GM19035 (cell line): ENCODE measurements at regions not wholly inside any gene's neighbourhood (a gene's known extent, or its start where the extent isn't known, plus 50 kb on each side); places are given as distances from the start of the nearest gene placed in this dataset.
"Not testable (repeated sequence)": the region's sequence is repeated elsewhere in the genome, so short reads cannot be mapped to it uniquely, and the experiment has no call there.

Experiments
- ATAC-seq: cut with Tn5 transposase; IDR thresholded peaks from one replicate; pipeline ENCODE4 v1.9.1; 2021; ENCODE audit not compliant: unreplicated experiment

DNA sequence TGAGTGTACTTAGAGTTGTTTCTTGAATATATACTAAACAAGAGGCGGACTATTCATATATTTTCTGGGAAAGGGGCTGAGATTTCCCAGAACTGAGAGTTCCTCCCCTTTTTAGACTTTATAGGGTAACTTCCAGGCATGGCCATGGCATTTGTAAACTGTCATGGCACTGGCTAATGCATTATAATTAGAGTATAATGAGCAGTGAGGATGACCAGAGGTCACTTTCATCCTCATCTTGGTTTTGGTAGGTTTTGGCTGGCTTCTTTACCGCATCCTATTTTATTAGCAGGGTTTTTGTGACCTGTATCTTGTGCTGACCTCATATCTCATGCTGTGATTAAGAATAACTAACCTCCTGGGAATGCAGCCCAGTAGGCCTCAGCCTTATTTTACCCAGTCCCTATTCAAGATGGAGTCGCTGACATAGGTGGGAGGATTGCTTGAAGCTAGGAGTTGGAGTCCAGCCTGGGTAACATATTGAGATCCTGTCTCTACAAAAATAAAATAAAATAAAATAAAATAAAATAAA lies 91.4 kb downstream of the MOBP start:
- ATAC-seq, result no peak

DNA sequence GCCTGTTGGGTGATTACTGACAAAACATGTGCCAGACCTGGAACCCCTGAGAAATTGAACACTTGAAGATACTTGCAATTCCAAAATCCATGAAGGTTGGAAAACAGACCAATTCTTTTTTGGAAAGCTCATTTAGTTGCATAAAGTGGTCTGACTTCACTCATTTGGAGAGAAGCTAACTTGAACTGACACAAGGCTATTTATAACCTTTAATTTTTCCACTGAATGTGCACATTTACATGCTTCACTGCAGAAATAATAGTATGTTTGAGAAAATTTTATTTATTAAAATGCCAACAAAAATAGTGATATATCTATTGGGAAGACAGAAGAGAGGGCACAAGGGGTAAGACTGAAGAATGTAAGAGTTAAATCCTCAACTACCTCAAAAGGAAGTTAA lies 92.1 kb downstream of the MOBP start:
- ATAC-seq, result no peak

DNA sequence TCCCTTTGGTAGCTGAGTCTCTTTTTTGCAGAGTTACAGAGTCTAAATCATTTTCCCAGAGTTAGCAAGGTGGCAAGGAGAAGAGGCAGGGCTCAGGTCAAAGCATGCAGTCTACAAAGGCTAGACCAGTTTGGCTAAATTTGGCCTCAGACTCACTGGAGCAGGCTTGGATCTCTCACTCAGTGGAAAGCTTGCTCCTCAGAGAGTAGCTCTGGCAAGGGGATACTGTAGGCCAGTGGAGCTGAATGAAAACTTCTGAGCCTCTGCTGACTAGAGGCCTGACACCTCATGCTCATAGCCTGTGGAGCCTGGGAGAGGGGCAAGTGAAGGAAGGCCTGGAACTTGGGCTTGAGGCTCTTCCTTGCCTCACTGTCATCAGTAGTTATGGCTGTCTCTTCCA lies 101.0 kb downstream of the MOBP start:
- ATAC-seq, result no peak

DNA sequence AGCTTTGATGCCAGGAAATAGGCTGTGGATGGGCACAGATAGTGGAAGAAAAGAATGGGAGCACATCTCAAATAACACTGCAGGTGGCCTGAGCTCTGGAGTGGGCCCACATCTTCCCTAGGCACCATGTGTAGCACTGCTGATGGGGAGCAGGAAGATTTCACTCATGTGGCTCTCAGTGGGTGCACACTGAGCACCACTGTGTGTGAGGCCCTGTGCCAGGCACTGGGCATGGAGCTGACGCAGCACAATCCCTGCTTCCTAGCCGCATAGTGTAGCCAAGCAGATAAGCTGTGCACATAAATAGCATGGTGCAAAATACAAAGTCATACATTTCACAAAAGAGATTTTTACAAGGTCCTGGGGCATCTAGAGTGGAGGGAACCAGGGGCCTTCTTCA lies 101.6 kb downstream of the MOBP start:
- ATAC-seq, result no peak

DNA sequence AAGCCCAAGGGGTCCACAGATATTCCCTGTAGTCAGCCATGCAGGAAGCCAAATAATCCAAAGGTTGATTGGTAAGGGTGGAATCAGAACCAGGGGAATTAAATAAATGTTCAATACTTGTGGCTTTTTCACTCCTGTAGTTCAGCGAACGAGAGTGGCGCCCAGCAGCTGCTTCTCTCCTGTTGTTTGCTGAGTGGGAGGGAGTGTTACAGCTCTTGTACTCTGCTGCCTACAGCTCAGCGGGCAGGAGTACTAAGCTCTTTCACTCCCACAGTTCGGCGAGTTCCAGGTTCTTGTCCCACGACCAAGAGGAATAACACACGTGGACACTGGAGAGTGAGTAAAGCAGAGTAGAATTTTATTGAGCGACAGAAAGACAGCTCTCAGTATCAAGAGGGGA lies 105.9 kb downstream of the MOBP start:
- no peak for ATAC-seq

DNA sequence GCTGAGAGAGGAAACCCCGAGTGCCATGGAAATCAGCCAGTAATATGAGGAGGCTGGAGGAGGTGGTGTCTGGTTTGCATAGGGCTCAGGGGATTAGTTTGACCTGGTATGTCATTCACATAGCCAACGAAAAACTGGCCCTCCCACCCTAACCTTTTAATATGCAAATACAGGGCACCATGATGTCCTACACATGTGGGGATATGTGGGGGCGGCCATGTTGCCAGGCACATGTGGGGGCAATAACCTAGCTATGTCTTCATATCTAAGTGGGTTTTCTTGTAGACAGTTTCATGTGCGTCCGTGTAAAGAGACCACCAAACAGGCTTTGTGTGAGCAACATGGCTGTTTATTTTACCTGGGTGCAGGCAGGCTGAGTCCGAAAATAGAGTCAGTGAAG lies 110.1 kb downstream of the MOBP start:
- ATAC-seq, result no peak

DNA sequence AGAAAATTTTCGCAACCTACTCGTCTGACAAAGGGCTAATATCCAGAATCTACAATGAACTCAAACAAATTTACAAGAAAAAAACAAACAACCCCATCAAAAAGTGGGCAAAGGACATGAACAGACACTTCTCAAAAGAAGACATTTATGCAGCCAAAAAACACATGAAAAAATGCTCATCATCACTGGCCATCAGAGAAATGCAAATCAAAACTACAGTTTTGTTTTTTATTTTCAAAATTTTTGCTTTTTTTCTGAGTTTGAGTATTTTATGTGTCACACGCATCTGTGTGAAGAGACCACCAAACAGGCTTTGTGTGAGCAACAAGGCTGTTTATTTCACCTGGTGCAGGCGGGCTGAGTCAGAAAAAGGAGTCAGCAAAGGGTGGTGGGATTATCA lies 118.7 kb downstream of the MOBP start:
- ATAC-seq, result not testable (repeated sequence)

DNA sequence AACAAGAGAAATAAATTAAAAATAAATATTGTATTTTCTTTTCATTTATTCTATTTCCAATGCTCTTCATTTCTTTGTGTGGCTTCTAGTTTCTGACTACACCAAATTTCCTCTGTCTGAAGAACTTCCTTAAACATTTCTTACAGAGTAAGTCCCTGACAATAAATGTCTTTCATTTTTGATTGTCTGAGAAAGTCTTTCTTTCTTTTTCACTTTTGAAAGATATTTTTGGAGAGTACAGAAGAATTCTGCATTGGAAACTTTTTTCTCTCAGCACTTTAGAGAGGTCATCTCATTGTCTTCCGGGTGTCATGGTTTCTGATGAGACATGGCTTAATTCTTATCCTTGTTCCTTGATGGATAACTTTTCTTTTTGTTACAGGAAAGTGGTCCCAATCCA lies 119.6 kb downstream of the MOBP start:
- ATAC-seq, result no peak

DNA sequence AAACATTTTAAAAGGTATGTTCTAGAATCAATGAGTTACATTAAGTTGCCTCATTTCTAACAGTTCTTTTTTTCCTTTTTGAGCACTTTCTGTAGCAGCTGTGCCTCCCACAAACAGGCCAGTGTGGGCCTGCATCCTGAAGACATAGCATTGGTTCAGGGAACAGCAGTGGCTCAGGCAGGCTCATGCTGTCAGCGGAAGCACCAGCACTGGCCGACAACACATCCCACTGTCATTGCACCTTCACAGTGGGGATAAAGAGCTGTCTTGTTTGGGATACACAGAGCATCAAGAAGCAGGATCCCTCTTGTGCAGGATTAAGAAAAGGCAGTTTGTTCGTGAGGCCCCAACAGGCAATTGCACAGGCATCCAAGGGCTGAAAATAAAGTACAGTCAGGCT lies 123.3 kb downstream of the MOBP start:
- ATAC-seq, result no peak

DNA sequence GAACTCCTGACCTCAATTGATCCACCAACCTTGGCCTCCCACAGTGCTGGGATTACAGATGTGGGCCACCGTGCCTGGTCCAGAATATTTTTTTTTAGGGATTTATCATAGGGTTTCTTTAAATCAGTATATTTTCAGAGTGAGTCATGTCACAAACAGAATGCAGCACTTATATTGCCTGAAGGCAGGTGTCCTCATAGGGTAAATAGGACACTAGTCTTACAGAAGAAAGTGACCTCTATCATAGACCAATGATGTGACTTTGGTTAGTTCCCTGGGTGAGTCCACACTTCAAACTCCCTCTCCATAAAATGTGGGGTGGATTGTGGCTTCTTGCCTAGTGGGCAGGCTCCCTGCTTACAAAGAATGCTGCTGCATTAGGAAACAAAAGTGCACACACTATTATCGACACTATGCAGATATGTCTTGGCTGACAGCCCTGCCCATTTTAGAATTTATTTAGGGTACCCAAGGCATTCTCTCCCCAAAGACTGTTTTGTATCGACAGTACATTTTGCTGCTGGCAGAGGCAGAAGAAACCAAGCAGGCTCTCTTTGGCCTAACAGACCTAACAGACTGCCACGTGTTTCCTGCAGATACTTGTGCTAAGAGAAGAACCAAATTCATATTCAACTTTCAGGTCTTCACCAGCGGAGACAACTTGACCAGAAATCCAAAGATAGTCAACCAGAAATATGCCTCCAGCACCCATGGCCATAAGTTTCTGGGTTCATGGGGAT lies 125.0 kb downstream of the MOBP start:
- ATAC-seq, result no peak

DNA sequence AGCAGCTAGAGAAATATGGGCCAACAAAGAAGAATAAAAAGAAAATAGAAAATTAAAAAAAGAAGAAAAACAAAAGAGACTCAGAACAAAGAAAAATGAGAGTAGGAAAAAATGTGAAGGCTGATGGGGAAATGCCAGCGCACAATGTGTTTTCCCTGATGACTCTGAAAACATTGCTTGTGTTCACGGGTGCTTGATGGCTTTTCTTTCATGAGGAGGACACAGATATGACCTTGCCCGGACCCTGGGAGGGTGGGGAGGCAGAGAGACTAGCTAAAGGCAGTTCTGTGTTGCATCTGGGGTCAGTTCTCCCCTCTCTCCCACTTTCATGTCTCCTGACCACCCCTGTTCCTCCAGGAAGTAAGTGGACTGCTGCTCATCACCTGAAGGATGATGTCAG lies 125.9 kb downstream of the MOBP start:
- no peak for ATAC-seq

DNA sequence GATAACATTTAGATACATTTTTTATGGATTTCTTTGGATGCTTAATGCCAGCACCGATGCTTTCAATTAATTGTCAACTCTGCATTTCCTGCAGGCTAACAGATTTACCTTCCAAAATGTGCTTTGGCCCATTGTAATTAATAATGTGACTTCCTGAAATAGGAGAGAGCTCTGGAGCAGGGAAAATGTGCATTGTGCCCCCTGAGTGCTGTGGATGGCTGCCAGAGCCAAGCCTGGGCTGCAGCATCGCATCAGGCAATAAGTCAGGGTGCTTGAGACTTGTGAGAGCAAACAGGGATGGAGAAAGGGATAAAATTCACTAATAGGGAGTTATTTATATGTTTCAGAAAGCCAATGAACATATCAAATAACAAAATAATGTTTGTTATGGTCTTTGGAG lies 133.8 kb downstream of the MOBP start:
- ATAC-seq, result no peak

DNA sequence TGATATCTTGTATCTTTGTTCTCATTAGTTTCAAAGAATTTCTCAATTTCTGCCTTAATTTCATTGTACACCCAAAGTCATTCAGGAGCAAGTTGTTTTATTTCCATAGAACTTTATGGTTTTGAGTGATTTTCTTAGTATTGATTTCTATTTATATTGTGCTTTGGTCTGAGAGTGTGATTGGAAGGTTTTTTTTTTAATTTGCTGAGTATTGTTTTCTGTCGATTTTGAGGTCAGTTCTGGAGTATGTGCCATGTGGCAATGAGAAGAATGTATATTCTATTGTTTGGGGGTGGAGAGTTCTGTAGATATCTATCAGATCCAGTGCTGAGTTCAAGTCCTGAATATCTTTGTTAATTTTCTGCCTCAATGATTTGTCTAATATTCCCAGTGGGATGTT lies 138.4 kb downstream of the MOBP start:
- ATAC-seq, result no peak

DNA sequence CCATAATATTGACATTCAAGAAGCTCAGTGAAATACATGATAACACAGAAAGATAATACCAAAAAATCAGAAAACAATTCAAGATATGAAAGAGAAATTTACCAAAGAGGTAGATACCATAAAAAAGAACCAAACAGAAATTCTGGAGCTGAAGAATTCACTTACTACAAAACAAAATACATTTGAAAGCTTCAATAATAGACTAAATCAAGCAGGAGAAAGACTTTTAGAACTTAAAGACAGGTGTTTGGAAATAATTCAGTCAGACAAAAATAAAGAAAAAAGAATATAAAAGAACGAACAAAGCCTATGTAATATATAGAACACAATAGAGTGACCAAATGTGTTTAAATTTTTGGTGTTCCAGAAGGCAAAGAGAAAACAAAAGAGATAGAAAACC lies 158.7 kb downstream of the MOBP start:
- ATAC-seq, result no peak

DNA sequence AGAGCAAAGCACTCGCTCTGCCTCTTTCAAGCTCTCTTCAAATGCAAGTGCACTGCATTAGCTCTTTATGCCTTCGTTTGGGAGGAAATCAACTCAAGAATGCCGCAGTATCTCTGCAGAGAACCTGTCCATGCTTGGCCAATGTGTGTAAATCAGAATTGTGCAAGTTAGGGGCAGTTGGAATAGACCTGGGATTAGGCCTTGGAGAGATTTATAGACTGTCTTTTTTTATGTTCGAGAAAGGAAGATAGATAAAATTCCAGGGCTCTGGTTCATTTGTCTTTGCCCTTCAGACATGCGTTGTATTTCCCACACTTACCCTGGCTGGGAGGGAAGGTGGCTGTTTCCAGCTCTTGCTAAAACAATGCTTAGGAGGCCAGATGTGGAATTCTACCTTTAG lies 163.7 kb downstream of the MOBP start:
- no peak for ATAC-seq

DNA sequence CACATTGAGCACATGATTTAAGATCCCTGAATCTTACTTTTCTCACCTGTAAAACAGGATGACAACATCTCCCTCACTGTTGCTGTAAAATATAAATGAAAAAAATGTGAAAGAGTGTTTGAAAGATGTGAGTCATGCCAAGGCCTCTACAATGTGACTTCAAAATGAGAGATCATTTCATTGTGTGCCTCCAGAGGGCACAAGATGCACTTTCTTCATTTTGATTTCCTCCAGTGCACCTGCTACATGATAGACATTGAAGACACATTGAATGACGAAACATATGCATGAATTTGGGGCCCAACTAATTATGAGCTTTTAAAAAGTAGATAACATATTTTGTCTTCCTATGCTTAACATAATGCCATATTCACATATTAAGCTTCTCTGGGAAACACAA lies 170.3 kb downstream of the MOBP start:
- ATAC-seq, result no peak

DNA sequence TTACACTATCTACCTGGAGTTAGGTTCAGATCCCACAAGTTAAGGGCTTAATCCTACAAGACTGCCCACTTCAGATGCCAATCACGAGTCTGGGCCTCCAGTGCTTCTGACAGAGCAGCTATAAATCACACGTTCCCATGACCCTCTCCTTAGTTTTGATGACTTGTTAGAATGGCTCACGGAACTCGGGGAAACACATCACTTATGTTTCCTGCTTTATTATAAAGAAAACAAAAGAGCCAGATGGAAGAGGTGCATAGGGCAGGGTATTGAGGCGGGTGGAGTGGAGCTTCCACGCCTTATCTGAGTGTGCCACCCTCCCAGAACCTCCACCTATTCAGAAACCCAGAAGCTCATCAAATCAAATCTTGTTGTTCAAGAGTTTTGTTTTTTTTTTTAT lies 170.8 kb downstream of the MOBP start:
- ATAC-seq, result no peak

DNA sequence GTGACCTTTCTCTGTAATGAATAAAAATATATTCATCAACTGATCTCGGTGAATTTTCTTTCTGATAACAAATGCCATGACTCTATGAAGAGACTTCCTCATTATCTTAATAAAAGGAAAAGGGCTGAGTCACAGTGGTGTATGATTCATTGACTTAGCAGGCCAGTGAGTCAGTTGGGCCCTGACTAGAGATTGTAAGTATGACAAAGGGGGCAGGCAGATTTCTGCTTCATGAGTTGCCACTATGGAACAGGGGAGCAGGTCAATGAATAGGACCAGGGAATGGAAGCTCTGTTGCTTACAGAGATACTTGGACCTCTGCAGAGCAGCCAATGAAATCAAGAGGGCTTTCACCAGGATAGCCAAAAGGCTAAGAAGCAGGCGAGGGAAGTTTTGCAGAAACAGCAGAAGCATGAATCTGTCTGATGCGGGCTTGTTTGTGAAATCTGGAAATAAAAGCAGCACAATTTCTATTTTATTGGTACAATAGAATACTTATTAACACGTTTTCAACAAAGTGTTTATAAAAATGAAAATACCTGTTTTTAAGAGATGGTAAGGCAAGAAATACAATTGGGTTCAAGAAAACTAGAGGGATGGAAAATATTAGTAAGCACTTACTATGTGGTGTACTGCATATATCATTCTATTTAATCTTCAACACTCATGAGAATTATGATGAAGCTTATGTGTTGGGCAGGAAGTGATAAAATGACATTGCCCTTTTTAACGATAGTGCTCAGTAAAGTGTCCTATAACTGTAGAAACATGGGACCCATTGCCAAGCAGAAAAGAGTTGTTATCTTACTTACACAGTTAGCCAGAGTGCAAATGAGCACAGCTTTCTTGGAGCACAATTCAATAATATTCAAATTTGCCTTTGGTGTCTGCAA lies 169.8 kb upstream of the MYRIP start:
- ATAC-seq, result no peak

DNA sequence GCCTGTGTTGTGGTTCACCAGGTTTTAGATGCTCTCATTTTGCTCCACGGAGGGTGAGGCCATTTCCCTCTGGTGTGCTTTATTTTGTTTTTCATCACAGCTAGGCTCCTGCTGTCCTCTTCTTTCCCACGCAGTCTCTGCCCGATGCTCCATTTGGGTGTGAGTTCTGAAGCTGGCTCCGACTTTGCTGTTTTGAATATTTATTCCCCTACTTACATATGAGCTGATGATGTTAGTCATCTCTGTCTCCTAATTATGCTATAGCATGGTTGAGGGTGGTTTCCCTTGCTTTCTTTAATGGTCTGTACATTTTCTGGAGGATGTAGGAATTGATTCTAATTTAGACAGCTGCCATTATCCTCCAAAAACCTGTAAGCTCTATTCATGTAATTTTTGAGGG lies 168.1 kb upstream of the MYRIP start:
- ATAC-seq, result no peak

DNA sequence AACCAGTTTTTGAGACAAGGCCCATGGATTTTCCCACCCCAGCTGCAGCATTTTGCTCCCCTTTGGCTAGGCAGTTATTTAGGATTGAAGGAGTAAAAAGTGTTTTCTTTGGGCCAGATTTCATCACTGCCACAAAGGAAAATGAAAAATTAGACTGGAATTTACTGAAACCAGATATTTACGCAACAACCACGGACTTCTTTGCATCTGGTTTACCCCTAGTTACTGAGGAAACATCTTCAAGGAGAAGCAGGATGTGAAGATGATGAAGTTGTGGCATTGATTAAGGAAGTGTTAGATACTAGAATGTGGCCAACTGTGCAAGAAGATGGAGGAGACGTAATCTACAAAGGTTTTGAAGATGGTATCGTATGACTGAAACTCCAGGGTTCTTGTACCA lies 165.2 kb upstream of the MYRIP start:
- no peak for ATAC-seq

DNA sequence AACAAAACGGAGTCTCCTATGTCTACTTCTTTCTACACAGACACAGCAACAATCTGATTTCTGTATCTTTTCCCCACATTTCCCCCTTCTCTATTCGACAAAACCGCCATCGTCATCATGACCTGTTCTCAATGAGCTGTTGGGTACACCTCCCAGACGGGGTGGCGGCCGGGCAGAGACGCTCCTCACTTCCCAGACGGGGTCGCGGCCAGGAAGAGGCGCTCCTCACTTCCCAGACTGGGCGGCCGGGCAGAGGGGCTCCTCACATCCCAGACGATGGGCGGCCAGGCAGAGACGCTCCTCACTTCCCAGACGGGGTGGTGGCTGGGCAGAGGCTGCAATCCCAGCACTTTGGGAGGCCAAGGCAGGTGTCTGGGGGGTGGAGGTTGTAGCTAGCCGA lies 158.2 kb upstream of the MYRIP start:
- not testable (repeated sequence) for ATAC-seq

DNA sequence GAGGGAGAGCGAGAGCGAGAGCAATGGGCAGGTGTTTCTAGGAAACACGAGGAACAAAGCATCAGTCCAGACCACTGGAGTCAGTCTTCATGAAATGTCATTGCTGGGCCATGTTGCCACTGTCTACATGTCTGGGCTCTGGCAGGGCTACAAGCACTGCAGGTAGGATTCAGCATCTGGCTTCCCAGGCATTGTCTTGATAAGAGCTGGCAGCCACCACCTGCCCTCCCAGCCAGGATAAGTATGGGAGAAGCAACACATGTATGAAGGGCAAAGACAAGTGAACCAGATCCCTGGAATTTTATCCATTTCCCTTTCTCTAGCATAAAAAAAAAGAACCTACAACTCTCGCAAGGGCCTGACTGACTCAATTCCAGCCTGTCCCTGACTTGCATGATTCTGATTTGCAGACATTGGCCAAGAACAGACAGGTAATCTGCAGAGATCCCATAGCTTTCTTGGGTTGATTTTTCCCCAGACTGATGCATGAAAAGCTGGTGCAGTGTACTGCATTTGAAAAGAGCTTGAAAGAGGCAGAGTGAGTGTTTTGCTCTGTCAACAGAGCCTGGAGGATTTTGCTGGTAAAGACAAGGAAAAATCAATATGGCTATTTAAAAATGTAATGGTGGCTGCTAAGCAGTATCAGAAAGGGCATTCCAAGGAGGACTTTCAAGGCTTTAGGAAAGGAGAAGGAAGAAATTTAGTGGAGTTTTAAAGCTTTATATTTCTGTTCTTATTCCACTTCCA lies 157.2 kb upstream of the MYRIP start:
- no peak for ATAC-seq
